Liver (tissue), 8 donors: ENCODE measurements at regions not wholly inside any gene's neighbourhood (a gene's known extent, or its start where the extent isn't known, plus 50 kb on each side); places are given as distances from the start of the nearest gene placed in this dataset.

Source experiments
- DNase-seq: peaks from one replicate; pipeline ENCODE4 v3.0.0-alpha.2; 2017; ENCODE audit warnings: low spot score
- H3K27ac ChIP-seq, 2 donors: one replicate each; pipeline ENCODE4 v1.7.0; 2013; ENCODE audit warnings: inconsistent platforms in 2 of 2, low read length in 2 of 2, control low read depth in 1 of 2, low read depth in 1 of 2, mild to moderate bottlenecking in 1 of 2
- H3K27me3 ChIP-seq, 4 donors: one replicate each; pipeline versions ENCODE4 v1.6.1 to v1.7.0; 2013; ENCODE audit warnings: low read length in 3 of 4, inconsistent platforms in 1 of 4, mild to moderate bottlenecking in 1 of 4, moderate library complexity in 1 of 4; ENCODE audit not compliant: control insufficient read depth in 4 of 4, insufficient read depth in 4 of 4
- H3K36me3 ChIP-seq, 4 donors: one replicate each; pipeline versions ENCODE4 v1.6.1 to v1.7.0; 2013; ENCODE audit warnings: low read length in 3 of 4, mild to moderate bottlenecking in 3 of 4, low read depth in 1 of 4, moderate library complexity in 1 of 4; ENCODE audit not compliant: control insufficient read depth in 4 of 4, insufficient read depth in 3 of 4
- H3K4me1 ChIP-seq, 4 donors: one replicate each; pipeline versions ENCODE4 v1.6.1 to v1.7.0; 2013; ENCODE audit warnings: low read length in 3 of 4, mild to moderate bottlenecking in 3 of 4, moderate library complexity in 1 of 4; ENCODE audit not compliant: control insufficient read depth in 4 of 4, insufficient read depth in 4 of 4
- H3K4me3 ChIP-seq, 3 donors: one replicate each; pipeline versions ENCODE4 v1.6.1 to v1.7.0; 2013; ENCODE audit warnings: low read length in 3 of 3, control low read depth in 1 of 3, low read depth in 1 of 3, mild to moderate bottlenecking in 1 of 3
- H3K9ac ChIP-seq, 2 donors: one replicate each; pipeline ENCODE4 v1.7.0; 2013; ENCODE audit warnings: low read length in 2 of 2, mild to moderate bottlenecking in 2 of 2, moderate library complexity in 2 of 2, control low read depth in 1 of 2, low read depth in 1 of 2
- H3K9me3 ChIP-seq, 4 donors: one replicate each; pipeline versions ENCODE4 v1.6.1 to v1.7.0; 2013; ENCODE audit warnings: low read length in 3 of 4; ENCODE audit not compliant: control insufficient read depth in 4 of 4
- CTCF ChIP-seq: fragments of 150-350 bp; IDR thresholded peaks from 2 replicates; pipeline ENCODE4 v1.5.1; 2017; ENCODE audit warnings: improper control_type of control experiment, low read depth, low read length; ENCODE audit not compliant: missing input control
- EGR1 ChIP-seq, 2 donors: IDR thresholded peaks; 2 replicates each; pipeline ENCODE4 v1.6.1; 2016 to 2018; ENCODE audit warnings: antibody characterized with exemption in 2 of 2, low read depth in 2 of 2
- FOXA1 ChIP-seq: IDR thresholded peaks from 2 replicates; pipeline ENCODE4 v1.6.1; 2016; ENCODE audit warnings: antibody characterized with exemption
- FOXA2 ChIP-seq: IDR thresholded peaks from 2 replicates; pipeline ENCODE4 v1.6.1; 2016; ENCODE audit warnings: antibody characterized with exemption
- GABPA ChIP-seq, 2 donors: IDR thresholded peaks in 1 of 2; conservative IDR thresholded peaks in 1 of 2; 2 replicates each; pipeline ENCODE4 v1.6.1; 2016; ENCODE audit warnings: antibody characterized with exemption in 2 of 2, mild to moderate bottlenecking in 1 of 2, moderate library complexity in 1 of 2
- HNF4A ChIP-seq, 2 donors: conservative IDR thresholded peaks; 2 replicates each; pipeline ENCODE4 v1.6.1; 2016; ENCODE audit warnings: antibody characterized with exemption in 2 of 2, mild to moderate bottlenecking in 2 of 2
- HNF4G ChIP-seq: IDR thresholded peaks from 2 replicates; pipeline ENCODE4 v1.6.1; 2016; ENCODE audit warnings: antibody characterized with exemption
- JUND ChIP-seq, 2 donors: IDR thresholded peaks; 2 replicates each; pipeline ENCODE4 v1.6.1; 2016; ENCODE audit warnings: antibody characterized with exemption in 2 of 2
- NR2F2 ChIP-seq: IDR thresholded peaks from 2 replicates; pipeline ENCODE4 v1.6.1; 2016; ENCODE audit warnings: antibody characterized with exemption
- RAD21 ChIP-seq, 2 donors: IDR thresholded peaks; 2 replicates each; pipeline ENCODE4 v1.6.1; 2016; ENCODE audit warnings: antibody characterized with exemption in 2 of 2, mild to moderate bottlenecking in 2 of 2
- RXRA ChIP-seq, 2 donors: IDR thresholded peaks; 2 replicates each; pipeline ENCODE4 v1.6.1; 2017 to 2018; ENCODE audit warnings: antibody characterized with exemption in 2 of 2, mild to moderate bottlenecking in 1 of 2
- SP1 ChIP-seq: IDR thresholded peaks from 2 replicates; pipeline ENCODE4 v1.6.1; 2018; ENCODE audit warnings: antibody characterized with exemption, mild to moderate bottlenecking
- TAF1 ChIP-seq: conservative IDR thresholded peaks from 2 replicates; pipeline ENCODE4 v1.6.1; 2016; ENCODE audit warnings: antibody characterized with exemption, mild to moderate bottlenecking
- YY1 ChIP-seq: IDR thresholded peaks from 2 replicates; pipeline ENCODE4 v1.6.1; 2016; ENCODE audit warnings: antibody characterized with exemption, mild to moderate bottlenecking
- WGBS: extraction: QIAGEN DNeasy Blood & Tissue Kit; methylation state at CpG from one replicate; pipeline ENCODE4 v1.1.7; 2013; 5-methylcytosine and 5-hydroxymethylcytosine counted together
- TF ChIP-seq, protein P1 (sequence below): IDR thresholded peaks from 2 replicates; pipeline ENCODE4 v1.6.1; 2016; ENCODE audit warnings: antibody characterized with exemption
- TF ChIP-seq, protein P2 (sequence below): IDR thresholded peaks from 2 replicates; pipeline ENCODE4 v1.6.1; 2016; ENCODE audit warnings: antibody characterized with exemption
- TF ChIP-seq, protein P3 (sequence below): IDR thresholded peaks from 2 replicates; pipeline ENCODE4 v1.6.1; 2016; ENCODE audit warnings: antibody characterized with exemption, mild to moderate bottlenecking
- TF ChIP-seq, protein P4 (sequence below): IDR thresholded peaks from 2 replicates; pipeline ENCODE4 v1.6.1; 2016; ENCODE audit warnings: antibody characterized with exemption
- donor health status: healthy.
- donor health status: healthy.
- donor health status: healthy.
- donor health status: healthy.
- donor health status: healthy.

- Histone ChIP-seq H3K4me3 (no peak overlapping the region), H3K4me1 (no peaks in the 10 kb centered on the region), H3K9ac (no peak overlapping the region), H3K27me3 (peaks cover 0 to 4% (median 0%) of the 10 kb centered on the region in 4 donors), H3K36me3 (no peaks in the 10 kb centered on the region), H3K27ac (no peak overlapping the region), H3K9me3 (no peaks in the 10 kb centered on the region)
- 71% methylated on average over 4 of the region's 4 CpGs for WGBS
- TF ChIP-seq YY1 (no peak), RXRA (IDR thresholded peaks at IDR 0.05) (no peak), CTCF (no peak), RAD21 (IDR thresholded peaks at IDR 0.05) (no peak), NR2F2 (no peak), GABPA (IDR thresholded peaks at IDR 0.05 in 1 of 2, conservative IDR thresholded peaks at IDR 0.05 in 1 of 2) (no peak), FOXA1 (no peak), TAF1 (no peak), JUND (IDR thresholded peaks at IDR 0.05) (no peak), HNF4G (no peak), SP1 (no peak), FOXA2 (no peak), HNF4A (conservative IDR thresholded peaks at IDR 0.05) (no peak), EGR1 (IDR thresholded peaks at IDR 0.05; ENCODE audit: low read depth in 2 of 2) (no peak)
- TF ChIP-seq, protein P1, sequence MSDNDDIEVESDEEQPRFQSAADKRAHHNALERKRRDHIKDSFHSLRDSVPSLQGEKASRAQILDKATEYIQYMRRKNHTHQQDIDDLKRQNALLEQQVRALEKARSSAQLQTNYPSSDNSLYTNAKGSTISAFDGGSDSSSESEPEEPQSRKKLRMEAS: no peak
- TF ChIP-seq, protein P2, sequence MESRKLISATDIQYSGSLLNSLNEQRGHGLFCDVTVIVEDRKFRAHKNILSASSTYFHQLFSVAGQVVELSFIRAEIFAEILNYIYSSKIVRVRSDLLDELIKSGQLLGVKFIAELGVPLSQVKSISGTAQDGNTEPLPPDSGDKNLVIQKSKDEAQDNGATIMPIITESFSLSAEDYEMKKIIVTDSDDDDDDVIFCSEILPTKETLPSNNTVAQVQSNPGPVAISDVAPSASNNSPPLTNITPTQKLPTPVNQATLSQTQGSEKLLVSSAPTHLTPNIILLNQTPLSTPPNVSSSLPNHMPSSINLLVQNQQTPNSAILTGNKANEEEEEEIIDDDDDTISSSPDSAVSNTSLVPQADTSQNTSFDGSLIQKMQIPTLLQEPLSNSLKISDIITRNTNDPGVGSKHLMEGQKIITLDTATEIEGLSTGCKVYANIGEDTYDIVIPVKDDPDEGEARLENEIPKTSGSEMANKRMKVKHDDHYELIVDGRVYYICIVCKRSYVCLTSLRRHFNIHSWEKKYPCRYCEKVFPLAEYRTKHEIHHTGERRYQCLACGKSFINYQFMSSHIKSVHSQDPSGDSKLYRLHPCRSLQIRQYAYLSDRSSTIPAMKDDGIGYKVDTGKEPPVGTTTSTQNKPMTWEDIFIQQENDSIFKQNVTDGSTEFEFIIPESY: no peak
- TF ChIP-seq, protein P3, sequence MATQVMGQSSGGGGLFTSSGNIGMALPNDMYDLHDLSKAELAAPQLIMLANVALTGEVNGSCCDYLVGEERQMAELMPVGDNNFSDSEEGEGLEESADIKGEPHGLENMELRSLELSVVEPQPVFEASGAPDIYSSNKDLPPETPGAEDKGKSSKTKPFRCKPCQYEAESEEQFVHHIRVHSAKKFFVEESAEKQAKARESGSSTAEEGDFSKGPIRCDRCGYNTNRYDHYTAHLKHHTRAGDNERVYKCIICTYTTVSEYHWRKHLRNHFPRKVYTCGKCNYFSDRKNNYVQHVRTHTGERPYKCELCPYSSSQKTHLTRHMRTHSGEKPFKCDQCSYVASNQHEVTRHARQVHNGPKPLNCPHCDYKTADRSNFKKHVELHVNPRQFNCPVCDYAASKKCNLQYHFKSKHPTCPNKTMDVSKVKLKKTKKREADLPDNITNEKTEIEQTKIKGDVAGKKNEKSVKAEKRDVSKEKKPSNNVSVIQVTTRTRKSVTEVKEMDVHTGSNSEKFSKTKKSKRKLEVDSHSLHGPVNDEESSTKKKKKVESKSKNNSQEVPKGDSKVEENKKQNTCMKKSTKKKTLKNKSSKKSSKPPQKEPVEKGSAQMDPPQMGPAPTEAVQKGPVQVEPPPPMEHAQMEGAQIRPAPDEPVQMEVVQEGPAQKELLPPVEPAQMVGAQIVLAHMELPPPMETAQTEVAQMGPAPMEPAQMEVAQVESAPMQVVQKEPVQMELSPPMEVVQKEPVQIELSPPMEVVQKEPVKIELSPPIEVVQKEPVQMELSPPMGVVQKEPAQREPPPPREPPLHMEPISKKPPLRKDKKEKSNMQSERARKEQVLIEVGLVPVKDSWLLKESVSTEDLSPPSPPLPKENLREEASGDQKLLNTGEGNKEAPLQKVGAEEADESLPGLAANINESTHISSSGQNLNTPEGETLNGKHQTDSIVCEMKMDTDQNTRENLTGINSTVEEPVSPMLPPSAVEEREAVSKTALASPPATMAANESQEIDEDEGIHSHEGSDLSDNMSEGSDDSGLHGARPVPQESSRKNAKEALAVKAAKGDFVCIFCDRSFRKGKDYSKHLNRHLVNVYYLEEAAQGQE: no peak
- TF ChIP-seq, protein P4, sequence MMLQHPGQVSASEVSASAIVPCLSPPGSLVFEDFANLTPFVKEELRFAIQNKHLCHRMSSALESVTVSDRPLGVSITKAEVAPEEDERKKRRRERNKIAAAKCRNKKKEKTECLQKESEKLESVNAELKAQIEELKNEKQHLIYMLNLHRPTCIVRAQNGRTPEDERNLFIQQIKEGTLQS: no peak
- DNase-seq: no peak
Measured at GRCh38 chr5:8135742-8136141, 266.8 kb downstream of the MTRR start.
